HG03196 (cell line): ENCODE measurements at regions not wholly inside any gene's neighbourhood (a gene's known extent, or its start where the extent isn't known, plus 50 kb on each side); places are given as distances from the start of the nearest gene placed in this dataset.

ENCODE experiments used
- ATAC-seq: cut with Tn5 transposase; IDR thresholded peaks from one replicate; pipeline ENCODE4 v1.9.1; 2021; ENCODE audit not compliant: unreplicated experiment

GRCh38 chr13:73492811-73493210, 434.0 kb downstream of the KLF5 start:
- no peak for ATAC-seq

DNA sequence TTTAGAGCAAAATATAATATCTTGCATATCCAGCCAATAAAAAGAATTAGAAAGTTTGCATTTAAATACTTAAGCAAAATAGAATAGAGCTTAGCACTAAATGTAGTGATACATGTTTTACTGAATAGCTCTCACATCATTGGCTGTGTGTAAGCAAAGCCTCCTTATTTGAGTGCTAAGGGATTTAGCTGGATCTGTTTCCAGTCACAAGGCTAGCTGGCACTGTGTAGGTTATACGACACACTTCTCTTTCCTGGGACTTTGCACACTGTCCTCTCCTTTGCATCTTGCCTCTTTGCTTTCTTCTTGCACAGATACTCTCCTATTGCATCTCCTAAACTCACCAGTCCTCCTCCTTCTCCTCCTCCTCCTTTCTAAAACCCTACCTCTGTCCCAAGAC, 423.8 kb downstream of the KLF5 start:
- no peak for ATAC-seq

- no peak for ATAC-seq
Measured at GRCh38 chr13:73481886-73482445, 423.2 kb downstream of the KLF5 start.

GRCh38 chr13:73480779-73481559, 422.2 kb downstream of the KLF5 start:
- no peak for ATAC-seq

GRCh38 chr13:73479856-73480255, 421.1 kb downstream of the KLF5 start:
- ATAC-seq: no peak

DNA sequence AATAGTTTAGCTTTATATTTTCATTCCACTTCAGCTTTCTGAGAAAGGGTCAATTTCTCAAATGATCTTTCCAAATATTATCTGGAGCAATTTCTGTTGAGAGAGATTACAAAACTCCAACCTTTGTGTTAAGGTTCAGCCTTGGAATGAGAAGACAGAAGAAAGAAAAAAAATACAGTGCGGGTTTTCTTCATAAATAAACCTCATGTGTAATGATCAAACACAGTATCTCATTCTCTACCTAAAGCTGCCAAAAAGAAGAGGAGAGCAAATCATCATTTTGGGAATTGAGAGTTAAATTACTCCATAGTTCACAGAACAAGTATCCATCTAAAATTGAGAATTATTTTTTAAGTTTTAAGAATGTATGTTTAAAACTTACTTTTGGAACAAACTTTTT, 420.5 kb downstream of the KLF5 start:
- no peak for ATAC-seq

- no peak for ATAC-seq
Measured at GRCh38 chr13:73477441-73477840, 418.6 kb downstream of the KLF5 start.

GRCh38 chr13:73473016-73473415, 414.2 kb downstream of the KLF5 start:
- no peak for ATAC-seq

- no peak for ATAC-seq
Measured at GRCh38 chr13:73467125-73467524, 408.3 kb downstream of the KLF5 start.

DNA sequence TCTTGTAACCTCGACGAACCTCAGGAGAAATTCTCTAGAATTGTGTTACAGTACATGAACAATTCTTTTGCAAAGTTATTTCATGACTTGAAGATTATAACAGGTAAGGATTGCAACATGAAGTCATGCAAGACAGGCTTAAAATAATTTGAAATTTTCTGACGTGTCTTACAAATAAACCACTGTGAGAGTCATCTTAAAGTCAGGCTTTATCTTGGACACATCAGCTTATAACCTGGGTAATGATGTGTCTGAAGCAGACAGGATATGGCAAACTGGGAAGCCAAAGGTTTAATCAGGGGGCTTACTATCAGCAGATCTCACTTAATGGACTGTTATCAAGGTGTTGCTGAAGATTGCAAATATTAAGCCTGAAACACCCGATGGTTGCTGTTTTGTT, 407.8 kb downstream of the KLF5 start:
- no peak for ATAC-seq

DNA sequence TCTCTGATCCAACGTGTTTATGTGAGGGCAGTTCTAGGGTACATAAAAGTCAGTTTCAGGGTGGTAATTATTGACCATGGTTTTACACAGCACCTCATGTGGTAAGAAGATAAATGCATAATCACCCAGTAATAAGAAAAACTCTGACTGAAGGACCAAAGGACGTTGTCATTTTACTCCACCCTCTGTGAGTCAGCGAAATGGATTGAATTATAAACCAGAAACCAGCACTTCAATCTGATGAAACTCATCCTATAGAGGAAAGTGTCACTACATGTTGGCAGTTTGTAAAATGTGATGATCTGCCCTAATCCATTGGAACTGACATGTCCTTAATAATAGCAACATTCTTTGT, 406.8 kb downstream of the KLF5 start:
- ATAC-seq: no peak

- ATAC-seq: no peak
Measured at GRCh38 chr13:73464758-73465616, 406.2 kb downstream of the KLF5 start.

DNA sequence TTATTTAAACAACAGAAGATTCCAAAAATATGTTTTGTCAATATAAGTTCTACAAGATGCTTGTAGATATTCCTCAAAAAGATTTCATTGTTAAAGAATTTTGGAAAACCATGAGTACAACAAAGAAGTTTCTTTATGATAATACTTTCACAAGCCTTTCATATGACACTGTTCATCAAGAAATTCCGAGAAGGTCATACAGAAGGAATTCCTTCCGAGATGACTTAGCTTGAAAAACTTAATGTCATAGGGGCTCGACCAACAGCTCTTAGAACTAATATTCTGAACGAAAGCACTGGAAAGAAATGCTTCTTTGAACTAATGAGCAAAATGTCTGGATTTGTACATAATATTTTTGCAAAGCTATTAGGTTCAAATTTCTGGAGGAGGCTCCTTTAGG, 403.4 kb downstream of the KLF5 start:
- ATAC-seq: no peak

DNA sequence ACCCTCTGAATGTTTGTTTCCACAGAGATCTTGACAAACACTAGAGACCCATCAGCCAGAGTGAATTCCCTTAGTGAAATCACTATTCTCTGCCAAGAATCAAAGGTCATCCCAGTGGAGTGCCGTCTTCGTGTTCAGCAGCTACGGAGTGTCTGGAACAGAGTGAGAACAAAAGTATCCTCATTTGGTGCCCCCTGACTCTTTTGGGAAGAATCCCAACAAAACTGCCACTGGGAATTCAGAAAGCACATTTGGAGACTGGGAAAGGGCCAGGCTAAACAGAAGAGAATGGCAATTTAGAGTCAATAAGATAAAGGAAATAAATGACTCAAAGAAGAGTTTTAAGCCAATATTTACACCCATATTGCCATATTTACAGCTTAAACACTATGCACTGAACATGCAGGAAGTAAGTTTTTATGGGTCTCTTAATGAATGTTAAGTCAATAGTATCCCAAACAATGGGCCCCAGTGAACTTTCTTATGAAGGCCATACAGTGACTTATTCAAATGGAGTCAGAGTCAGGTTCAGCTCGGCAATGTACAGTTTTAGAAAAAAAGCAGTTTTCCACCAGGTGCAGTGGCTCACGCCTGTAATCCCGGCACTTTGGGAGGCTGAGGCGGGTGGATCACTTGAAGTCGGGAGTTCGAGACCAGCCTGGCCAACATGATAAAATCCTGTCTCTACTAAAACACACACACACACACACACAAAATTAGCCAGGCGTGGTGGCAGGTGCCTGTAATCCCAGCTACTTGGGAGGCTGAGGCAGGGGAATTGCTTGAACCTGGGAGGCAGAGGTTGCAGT, 392.6 kb downstream of the KLF5 start:
- ATAC-seq: no peak

GRCh38 chr13:73450583-73450982, 391.8 kb downstream of the KLF5 start:
- ATAC-seq: no peak

DNA sequence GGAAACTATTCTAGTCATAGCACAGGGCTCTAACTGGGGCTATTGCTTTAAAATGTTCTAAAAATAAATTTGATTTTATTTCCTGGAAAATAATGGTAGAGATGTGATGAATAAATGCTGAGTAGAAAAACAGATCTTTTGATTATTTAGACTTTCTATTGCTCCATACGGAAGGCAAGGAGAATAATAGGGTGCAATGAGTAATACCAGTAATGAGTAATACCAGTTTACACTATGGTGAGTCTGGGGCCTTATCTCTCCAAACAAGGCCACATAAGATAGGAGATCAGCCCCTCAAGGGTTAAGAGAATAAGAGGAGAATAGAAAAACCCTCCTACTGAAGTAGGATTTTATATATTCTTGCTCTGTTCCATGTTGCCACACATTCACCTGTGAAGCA, 390.4 kb downstream of the KLF5 start:
- no peak for ATAC-seq

DNA sequence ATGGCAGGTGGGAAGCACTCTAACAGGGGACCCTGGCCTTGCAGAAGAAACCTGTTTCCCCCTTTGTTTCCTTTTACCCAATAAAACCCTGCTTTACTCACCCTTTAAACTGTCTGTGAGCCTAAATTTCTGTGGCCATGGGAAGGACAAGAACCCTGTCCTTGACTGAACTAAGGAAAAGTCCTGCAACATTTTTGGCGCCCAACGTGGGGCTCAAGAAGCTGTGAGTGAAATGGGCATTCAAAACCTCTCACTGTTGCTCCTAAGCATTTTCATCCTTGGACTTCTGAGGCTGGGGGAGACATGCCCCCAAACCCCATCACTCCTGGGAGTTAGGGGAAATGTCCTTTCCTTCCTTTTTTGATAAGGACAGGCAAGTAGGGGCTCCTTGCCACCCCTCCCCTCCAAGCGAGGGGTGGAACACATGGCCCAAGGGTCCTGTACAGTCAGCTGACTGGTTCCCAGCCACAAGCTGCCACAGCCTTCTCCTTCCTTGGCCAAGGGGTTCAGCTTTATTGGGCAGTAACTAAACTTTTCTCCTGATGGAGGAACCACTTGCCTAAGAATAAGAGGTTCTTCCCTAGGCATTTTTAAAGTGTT, 381.6 kb downstream of the KLF5 start:
- no peak for ATAC-seq

GRCh38 chr13:73433890-73434289, 375.1 kb downstream of the KLF5 start:
- no peak for ATAC-seq

- ATAC-seq: no peak
Measured at GRCh38 chr13:73433458-73433857, 374.7 kb downstream of the KLF5 start.

DNA sequence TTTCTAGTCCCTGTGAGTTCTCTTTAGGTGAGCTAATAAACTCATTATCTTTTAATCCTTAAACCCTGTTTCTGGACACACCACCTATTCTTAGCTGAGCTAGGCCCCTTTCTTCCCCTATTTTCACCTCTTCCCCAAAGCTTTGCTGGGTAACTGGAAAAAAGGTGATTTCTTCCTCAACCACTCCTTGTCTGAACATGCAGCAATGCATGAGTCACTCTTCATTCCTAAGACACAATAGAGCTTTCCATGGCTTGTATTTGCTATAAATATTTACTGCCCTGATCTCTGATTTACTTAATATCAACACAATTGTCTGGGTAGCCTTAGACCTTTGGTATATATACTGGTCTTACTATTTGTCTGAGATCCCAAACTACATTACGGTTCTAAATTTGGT, 370.9 kb downstream of the KLF5 start:
- ATAC-seq: no peak

- no peak for ATAC-seq
Measured at GRCh38 chr13:73428706-73429105, 369.9 kb downstream of the KLF5 start.
